Thoracic aorta (tissue), 2 donors: ENCODE measurements at regions not wholly inside any gene's neighbourhood (a gene's known extent, or its start where the extent isn't known, plus 50 kb on each side); places are given as distances from the start of the nearest gene placed in this dataset.

Experiments
- ATAC-seq: fragments of 150-250 bp; one replicate; pipeline ENCODE4 v1.8.0; 2017; ENCODE audit warnings: low read depth; ENCODE audit not compliant: insufficient number of reproducible peaks, low FRiP score
- DNase-seq: peaks from one replicate; pipeline ENCODE4 v3.0.0-alpha.2; 2020; ENCODE audit warnings: low spot score
- H3K27ac ChIP-seq, 2 donors: fragments of 200-600 bp; sonication (generic); 1 replicate in 1 of 2; 2 replicates in 1 of 2; pipeline ENCODE4 v1.5.1; 2016; ENCODE audit warnings: mild to moderate bottlenecking in 2 of 2, moderate library complexity in 2 of 2
- H3K27me3 ChIP-seq: fragments of 200-600 bp; sonication (generic); replicated peaks from 2 replicates; pipeline ENCODE4 v1.6.0; 2016; ENCODE audit warnings: mild to moderate bottlenecking; ENCODE audit not compliant: insufficient read depth
- H3K36me3 ChIP-seq: fragments of 200-600 bp; sonication (generic); one replicate; pipeline ENCODE4 v1.5.1; 2016
- H3K4me1 ChIP-seq, 2 donors: fragments of 200-600 bp; sonication (generic); 1 replicate in 1 of 2; 2 replicates in 1 of 2; pipeline versions ENCODE4 v1.5.1 to v1.6.0; 2016; ENCODE audit warnings: low read depth in 2 of 2, mild to moderate bottlenecking in 1 of 2; ENCODE audit not compliant: control insufficient read depth in 1 of 2
- H3K4me3 ChIP-seq: fragments of 200-600 bp; sonication (generic); 2 replicates; pipeline ENCODE4 v1.5.1; 2016; ENCODE audit warnings: mild to moderate bottlenecking
- H3K9me3 ChIP-seq: fragments of 200-600 bp; sonication (generic); 2 replicates; pipeline ENCODE4 v1.5.1; 2016
- CTCF ChIP-seq: fragments of 200-600 bp; sonication (generic); IDR thresholded peaks from one replicate; pipeline ENCODE4 v1.5.1; 2019; ENCODE audit warnings: antibody characterized with exemption

- Histone ChIP-seq H3K4me1 (no peaks in the 10 kb centered on the region), H3K36me3 (no peaks in the 10 kb centered on the region), H3K27ac (no peak overlapping the region), H3K4me3 (no peak overlapping the region), H3K9me3 (no peaks in the 10 kb centered on the region), H3K27me3 (no peaks in the 10 kb centered on the region)
- no peak for DNase-seq
- TF ChIP-seq CTCF: no peak
- no peak for ATAC-seq
These were observed 167.2 kb downstream of the FBXO15 start for GRCh38 chr18:73980289-73980979.

GRCh38 chr18:73979742-73980141, 167.9 kb downstream of the FBXO15 start:
- DNase-seq (no peak), ATAC-seq (no peak)
- TF ChIP-seq CTCF: no peak
- Histone ChIP-seq H3K4me1 (no peaks in the 10 kb centered on the region), H3K27ac (no peak overlapping the region), H3K27me3 (no peaks in the 10 kb centered on the region), H3K4me3 (no peak overlapping the region), H3K36me3 (no peaks in the 10 kb centered on the region), H3K9me3 (no peaks in the 10 kb centered on the region)

DNA sequence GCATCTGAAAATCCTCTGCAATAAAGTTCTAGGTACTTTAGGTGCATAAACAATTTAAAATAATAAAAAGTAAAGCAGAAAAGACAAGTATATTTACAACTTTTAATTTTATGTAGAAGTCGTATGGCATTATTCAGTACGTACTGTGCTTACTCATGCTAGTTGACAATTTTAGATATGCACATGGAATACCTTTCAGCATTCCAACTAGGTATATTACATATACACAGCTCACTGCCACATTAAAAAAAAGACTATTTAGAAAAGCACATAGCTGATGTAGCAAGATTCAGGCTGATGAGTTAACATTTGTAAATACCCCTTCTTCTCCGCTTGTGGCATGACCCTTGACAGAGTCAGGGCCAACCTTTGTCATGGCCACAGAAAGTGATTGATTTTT, 171.2 kb downstream of the FBXO15 start:
- DNase-seq: no peak
- Histone ChIP-seq H3K9me3 (no peaks in the 10 kb centered on the region), H3K4me1 (no peaks in the 10 kb centered on the region), H3K27ac (no peak overlapping the region), H3K36me3 (no peaks in the 10 kb centered on the region), H3K4me3 (no peak overlapping the region), H3K27me3 (no peaks in the 10 kb centered on the region)
- ATAC-seq: no peak
- TF ChIP-seq CTCF: no peak

DNA sequence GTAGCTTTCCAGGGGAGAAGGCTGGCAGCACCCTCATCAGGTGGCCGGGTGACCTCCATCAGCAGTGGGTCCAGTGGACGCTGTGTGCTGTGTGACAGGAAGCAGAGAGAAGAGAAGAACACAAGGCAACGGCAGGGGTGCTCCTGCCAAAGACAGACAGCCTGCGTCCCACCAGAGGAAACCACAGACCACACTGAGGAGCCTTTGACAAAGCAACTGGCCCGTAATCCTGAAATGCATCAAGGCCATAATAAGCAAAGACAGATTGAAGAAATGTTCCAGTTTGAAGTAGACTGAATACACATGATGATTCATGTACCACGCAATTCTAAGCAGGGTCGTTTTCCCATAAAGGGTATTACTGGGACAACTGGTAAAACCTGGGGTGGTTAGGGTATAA, 172.4 kb downstream of the FBXO15 start:
- ATAC-seq (no peak), DNase-seq (no peak)

GRCh38 chr18:73973972-73974371, 173.7 kb downstream of the FBXO15 start:
- DNase-seq (no peak), ATAC-seq (no peak)
- Histone ChIP-seq H3K4me3 (no peak overlapping the region), H3K27me3 (no peaks in the 10 kb centered on the region), H3K36me3 (no peaks in the 10 kb centered on the region), H3K9me3 (no peaks in the 10 kb centered on the region), H3K4me1 (no peaks in the 10 kb centered on the region), H3K27ac (no peak overlapping the region)
- no peak for TF ChIP-seq CTCF

More for the DNA sequence above, 172.4 kb downstream of the FBXO15 start:
- no peaks in the 10 kb centered on the region for H3K4me1 ChIP-seq
- H3K27ac ChIP-seq: no peak overlapping the region
- no peaks in the 10 kb centered on the region for H3K27me3 ChIP-seq
- H3K4me3 ChIP-seq: no peak overlapping the region
- no peaks in the 10 kb centered on the region for H3K9me3 ChIP-seq
- no peaks in the 10 kb centered on the region for H3K36me3 ChIP-seq
- TF ChIP-seq CTCF: no peak
